Hepatocyte (in vitro differentiated cells): ENCODE measurements at regions not wholly inside any gene's neighbourhood (a gene's known extent, or its start where the extent isn't known, plus 50 kb on each side); places are given as distances from the start of the nearest gene placed in this dataset.
A peak's percentile ranks its signal among the peaks of the same experiment; 100 is the strongest.

Experiments used
- DNase-seq: peaks from one replicate; pipeline ENCODE4 v3.0.0-alpha.2; 2016; ENCODE audit warnings: low spot score
- H2AFZ ChIP-seq: fragments of 200-600 bp; sonication (generic); 2 replicates; pipeline ENCODE4 v1.6.0; 2016; ENCODE audit warnings: antibody characterized with exemption, mild to moderate bottlenecking
- H3K27ac ChIP-seq: fragments of 200-600 bp; sonication (generic); 2 replicates; pipeline ENCODE4 v1.5.1; 2016; ENCODE audit warnings: mild to moderate bottlenecking
- H3K27me3 ChIP-seq: fragments of 200-600 bp; sonication (generic); 2 replicates; pipeline ENCODE4 v1.6.1; 2016
- H3K36me3 ChIP-seq: fragments of 200-600 bp; sonication (generic); replicated peaks from 2 replicates; pipeline ENCODE4 v1.5.1; 2016; ENCODE audit warnings: low read depth; ENCODE audit not compliant: insufficient read depth
- H3K4me1 ChIP-seq: fragments of 200-600 bp; sonication (generic); 2 replicates; pipeline ENCODE4 v1.5.1; 2016; ENCODE audit warnings: mild to moderate bottlenecking, moderate library complexity; ENCODE audit not compliant: insufficient read depth
- H3K4me2 ChIP-seq: fragments of 200-600 bp; sonication (generic); 2 replicates; pipeline ENCODE4 v1.6.0; 2016
- H3K4me3 ChIP-seq: fragments of 200-600 bp; sonication (generic); 2 replicates; pipeline ENCODE4 v1.5.1; 2016; ENCODE audit warnings: mild to moderate bottlenecking
- H3K79me2 ChIP-seq: fragments of 200-600 bp; sonication (generic); 2 replicates; pipeline ENCODE4 v1.6.0; 2017; ENCODE audit warnings: mild to moderate bottlenecking
- H3K9me2 ChIP-seq: fragments of 200-600 bp; sonication (generic); replicated peaks from 2 replicates; pipeline ENCODE4 v1.6.0; 2017; ENCODE audit warnings: mild to moderate bottlenecking; ENCODE audit not compliant: insufficient read depth
- H3K9me3 ChIP-seq: fragments of 200-600 bp; sonication (generic); 2 replicates; pipeline ENCODE4 v1.5.1; 2016; ENCODE audit warnings: low read depth, mild to moderate bottlenecking
- H4K20me1 ChIP-seq: fragments of 200-600 bp; sonication (generic); 2 replicates; pipeline ENCODE4 v1.6.0; 2016; ENCODE audit warnings: mild to moderate bottlenecking; ENCODE audit not compliant: insufficient read depth, poor library complexity, severe bottlenecking
- EZH2 ChIP-seq: fragments of 200-600 bp; sonication (generic); IDR thresholded peaks from 2 replicates; pipeline ENCODE4 v1.6.1; 2016; ENCODE audit warnings: antibody characterized with exemption, mild to moderate bottlenecking, borderline replicate concordance
- EZH2phosphoT487 ChIP-seq: fragments of 200-600 bp; sonication (generic); IDR thresholded peaks from one replicate; pipeline ENCODE4 v1.6.1; 2018; ENCODE audit warnings: antibody characterized with exemption, mild to moderate bottlenecking, low read depth, moderate library complexity; ENCODE audit not compliant: unreplicated experiment, severe bottlenecking
- WGBS: methylation state at CpG from one replicate; pipeline ENCODE4 v1.1.6; 2016; ENCODE audit warnings: low lambda C conversion rate; ENCODE audit errors: missing lambda C conversion rate; 5-methylcytosine and 5-hydroxymethylcytosine counted together
- TF ChIP-seq, protein P1 (sequence below): fragments of 200-600 bp; sonication (generic); IDR thresholded peaks from 2 replicates; pipeline ENCODE4 v1.5.1; 2016; ENCODE audit warnings: antibody characterized with exemption, mild to moderate bottlenecking; ENCODE audit not compliant: poor library complexity

GRCh38 chr18:27546991-27547390 lies 361.9 kb upstream of the CHST9 start:
- Histone ChIP-seq H3K79me2 (no peaks in the 10 kb centered on the region), H3K27ac (no peak overlapping the region), H3K9me2 (no peaks in the 10 kb centered on the region), H3K4me3 (no peak overlapping the region), H3K4me2 (no peak overlapping the region), H3K9me3 (no peaks in the 10 kb centered on the region), H3K36me3 (no peaks in the 10 kb centered on the region), H4K20me1 (no peaks in the 10 kb centered on the region), H3K4me1 (no peaks in the 10 kb centered on the region), H3K27me3 (no peaks in the 10 kb centered on the region), H2AFZ (no peak overlapping the region)
- no peak for DNase-seq
- TF ChIP-seq EZH2 (no peak), EZH2phosphoT487 (no peak)
- TF ChIP-seq, protein P1, sequence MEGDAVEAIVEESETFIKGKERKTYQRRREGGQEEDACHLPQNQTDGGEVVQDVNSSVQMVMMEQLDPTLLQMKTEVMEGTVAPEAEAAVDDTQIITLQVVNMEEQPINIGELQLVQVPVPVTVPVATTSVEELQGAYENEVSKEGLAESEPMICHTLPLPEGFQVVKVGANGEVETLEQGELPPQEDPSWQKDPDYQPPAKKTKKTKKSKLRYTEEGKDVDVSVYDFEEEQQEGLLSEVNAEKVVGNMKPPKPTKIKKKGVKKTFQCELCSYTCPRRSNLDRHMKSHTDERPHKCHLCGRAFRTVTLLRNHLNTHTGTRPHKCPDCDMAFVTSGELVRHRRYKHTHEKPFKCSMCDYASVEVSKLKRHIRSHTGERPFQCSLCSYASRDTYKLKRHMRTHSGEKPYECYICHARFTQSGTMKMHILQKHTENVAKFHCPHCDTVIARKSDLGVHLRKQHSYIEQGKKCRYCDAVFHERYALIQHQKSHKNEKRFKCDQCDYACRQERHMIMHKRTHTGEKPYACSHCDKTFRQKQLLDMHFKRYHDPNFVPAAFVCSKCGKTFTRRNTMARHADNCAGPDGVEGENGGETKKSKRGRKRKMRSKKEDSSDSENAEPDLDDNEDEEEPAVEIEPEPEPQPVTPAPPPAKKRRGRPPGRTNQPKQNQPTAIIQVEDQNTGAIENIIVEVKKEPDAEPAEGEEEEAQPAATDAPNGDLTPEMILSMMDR: no peak
- WGBS: 85% methylated on average over 3 of the region's 3 CpGs

DNA sequence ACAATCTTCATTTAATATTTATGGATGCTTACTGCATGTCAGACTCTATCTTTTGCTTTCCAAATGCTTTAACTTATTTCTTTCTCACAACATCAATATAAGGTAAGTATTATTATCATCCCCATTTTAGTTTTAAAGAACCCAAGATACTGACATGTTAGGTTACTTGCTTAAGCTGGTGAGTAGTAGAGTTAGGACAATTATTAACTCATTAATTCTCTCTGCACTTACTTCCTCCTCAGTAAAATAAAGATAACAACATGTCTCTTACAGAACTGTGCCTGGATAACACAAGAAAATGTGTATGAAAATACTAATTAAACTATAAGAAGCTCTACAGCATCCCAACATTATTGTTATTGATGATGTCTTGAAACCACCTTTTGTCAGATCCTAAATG lies 359.1 kb upstream of the CHST9 start:
- no peak overlapping the region for H3K4me3 ChIP-seq
- H2AFZ ChIP-seq: no peak overlapping the region
- H3K79me2 ChIP-seq: no peaks in the 10 kb centered on the region
- no peaks in the 10 kb centered on the region for H3K9me2 ChIP-seq
- no peak overlapping the region for H3K27ac ChIP-seq
- no peak overlapping the region for H3K4me2 ChIP-seq
- TF ChIP-seq EZH2 (no peak), EZH2phosphoT487 (no peak)
- TF ChIP-seq, protein P1: no peak
- H3K36me3 ChIP-seq: no peaks in the 10 kb centered on the region
- H3K9me3 ChIP-seq: no peaks in the 10 kb centered on the region
- no peaks in the 10 kb centered on the region for H4K20me1 ChIP-seq
- H3K27me3 ChIP-seq: no peaks in the 10 kb centered on the region
- DNase-seq: no peak
- H3K4me1 ChIP-seq: no peaks in the 10 kb centered on the region

- TF ChIP-seq, protein P1: no peak
- TF ChIP-seq EZH2 (no peak), EZH2phosphoT487 (no peak)
- Histone ChIP-seq H2AFZ (no peak overlapping the region), H3K36me3 (no peaks in the 10 kb centered on the region), H3K27me3 (no peaks in the 10 kb centered on the region), H3K9me3 (no peaks in the 10 kb centered on the region), H3K4me3 (no peak overlapping the region), H3K4me1 (no peaks in the 10 kb centered on the region), H3K4me2 (no peak overlapping the region), H3K27ac (no peak overlapping the region), H3K9me2 (no peaks in the 10 kb centered on the region), H3K79me2 (no peaks in the 10 kb centered on the region), H4K20me1 (no peaks in the 10 kb centered on the region)
- 92% methylated on average over 3 of the region's 3 CpGs for WGBS
- no peak for DNase-seq
These were observed 356.2 kb upstream of the CHST9 start for GRCh38 chr18:27541293-27541692.

- no peaks in the 10 kb centered on the region for H3K79me2 ChIP-seq
- DNase-seq: peak; percentile 10
- H3K27ac ChIP-seq: peak overlapping the region; percentile 28
- H3K36me3 ChIP-seq: no peaks in the 10 kb centered on the region
- TF ChIP-seq EZH2 (no peak), EZH2phosphoT487 (no peak)
- TF ChIP-seq, protein P1: no peak
- H3K9me3 ChIP-seq: no peaks in the 10 kb centered on the region
- H3K9me2 ChIP-seq: no peaks in the 10 kb centered on the region
- H3K4me3 ChIP-seq: no peak overlapping the region
- peak overlapping the region; percentile 49 for H2AFZ ChIP-seq
- 16% methylated on average over 6 of the region's 6 CpGs for WGBS
- H3K4me2 ChIP-seq: peak overlapping the region; percentile 39
- no peaks in the 10 kb centered on the region for H4K20me1 ChIP-seq
- H3K4me1 ChIP-seq: no peaks in the 10 kb centered on the region
- H3K27me3 ChIP-seq: no peaks in the 10 kb centered on the region
These were observed 355.0 kb upstream of the CHST9 start for GRCh38 chr18:27540111-27540510.
